ENCODE measurements at regions not wholly inside any gene's neighbourhood (a gene's known extent, or its start where the extent isn't known, plus 50 kb on each side); places are given as distances from the start of the nearest gene placed in this dataset.

DNA sequence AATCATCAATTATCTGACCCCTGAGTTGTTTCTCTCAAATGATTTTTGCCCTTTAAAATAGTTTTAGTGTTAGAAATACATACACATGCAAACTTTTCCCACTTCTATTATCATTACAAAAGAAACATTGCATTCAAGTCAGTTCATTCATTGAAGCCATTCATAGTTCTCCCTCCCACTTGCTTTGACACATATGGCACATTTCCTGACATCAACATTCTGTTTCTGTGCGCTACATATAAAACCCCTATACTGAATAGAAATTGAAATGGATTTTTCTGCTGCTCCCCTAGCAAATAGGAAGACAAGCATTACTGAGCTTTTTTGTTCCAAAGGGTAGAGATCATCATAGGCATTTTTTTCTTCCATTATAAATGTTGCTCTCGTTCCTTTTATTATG, 497.9 kb upstream of the PCDH10 start:
- Histone ChIP-seq H3K36me3 (ENCODE audit: control insufficient read depth, insufficient read depth, low read length) (no peaks in the 10 kb centered on the region), H3K4me3 (ENCODE audit: low read depth, low read length) (no peak overlapping the region), H3K27me3 (ENCODE audit: control insufficient read depth, insufficient read depth, low read length) (no peaks in the 10 kb centered on the region)
- TF ChIP-seq, protein P1, sequence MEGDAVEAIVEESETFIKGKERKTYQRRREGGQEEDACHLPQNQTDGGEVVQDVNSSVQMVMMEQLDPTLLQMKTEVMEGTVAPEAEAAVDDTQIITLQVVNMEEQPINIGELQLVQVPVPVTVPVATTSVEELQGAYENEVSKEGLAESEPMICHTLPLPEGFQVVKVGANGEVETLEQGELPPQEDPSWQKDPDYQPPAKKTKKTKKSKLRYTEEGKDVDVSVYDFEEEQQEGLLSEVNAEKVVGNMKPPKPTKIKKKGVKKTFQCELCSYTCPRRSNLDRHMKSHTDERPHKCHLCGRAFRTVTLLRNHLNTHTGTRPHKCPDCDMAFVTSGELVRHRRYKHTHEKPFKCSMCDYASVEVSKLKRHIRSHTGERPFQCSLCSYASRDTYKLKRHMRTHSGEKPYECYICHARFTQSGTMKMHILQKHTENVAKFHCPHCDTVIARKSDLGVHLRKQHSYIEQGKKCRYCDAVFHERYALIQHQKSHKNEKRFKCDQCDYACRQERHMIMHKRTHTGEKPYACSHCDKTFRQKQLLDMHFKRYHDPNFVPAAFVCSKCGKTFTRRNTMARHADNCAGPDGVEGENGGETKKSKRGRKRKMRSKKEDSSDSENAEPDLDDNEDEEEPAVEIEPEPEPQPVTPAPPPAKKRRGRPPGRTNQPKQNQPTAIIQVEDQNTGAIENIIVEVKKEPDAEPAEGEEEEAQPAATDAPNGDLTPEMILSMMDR (IDR thresholded peaks at IDR 0.05; ENCODE audit: insufficient read depth, low read depth, low read length): no peak
- ChIA-PET CTCF (no interaction called here), POLR2A (no interaction called here)
- DNase-seq (ENCODE audit: low read depth): no peak

DNA sequence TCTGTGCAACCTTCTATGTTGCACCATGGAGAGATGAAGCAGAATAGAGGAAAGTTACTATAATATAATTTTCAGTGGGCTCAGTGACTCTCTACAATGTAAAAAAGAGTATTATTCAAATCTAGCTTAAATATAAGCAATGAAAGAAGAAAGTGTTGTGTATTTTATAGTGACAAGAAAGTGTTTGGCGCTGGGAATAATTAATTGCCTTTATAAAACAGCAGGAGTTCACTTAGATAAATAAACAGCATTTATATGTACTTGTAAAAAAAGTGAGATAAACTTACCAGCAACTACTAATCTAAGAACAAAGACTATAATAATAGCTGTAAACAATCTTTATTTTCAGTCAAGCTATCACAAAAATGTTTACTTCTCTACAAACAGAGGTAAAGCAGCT, 488.9 kb upstream of the PCDH10 start:
- Histone ChIP-seq H3K36me3 (ENCODE audit: control insufficient read depth, insufficient read depth, low read length) (no peaks in the 10 kb centered on the region), H3K27me3 (ENCODE audit: control insufficient read depth, insufficient read depth, low read length) (no peaks in the 10 kb centered on the region), H3K4me3 (ENCODE audit: low read depth, low read length) (no peak overlapping the region)
- ChIA-PET POLR2A (no interaction called here), CTCF (no interaction called here)
- DNase-seq (ENCODE audit: low read depth): no peak
- TF ChIP-seq, protein P1 (IDR thresholded peaks at IDR 0.05; ENCODE audit: insufficient read depth, low read depth, low read length): no peak

DNA sequence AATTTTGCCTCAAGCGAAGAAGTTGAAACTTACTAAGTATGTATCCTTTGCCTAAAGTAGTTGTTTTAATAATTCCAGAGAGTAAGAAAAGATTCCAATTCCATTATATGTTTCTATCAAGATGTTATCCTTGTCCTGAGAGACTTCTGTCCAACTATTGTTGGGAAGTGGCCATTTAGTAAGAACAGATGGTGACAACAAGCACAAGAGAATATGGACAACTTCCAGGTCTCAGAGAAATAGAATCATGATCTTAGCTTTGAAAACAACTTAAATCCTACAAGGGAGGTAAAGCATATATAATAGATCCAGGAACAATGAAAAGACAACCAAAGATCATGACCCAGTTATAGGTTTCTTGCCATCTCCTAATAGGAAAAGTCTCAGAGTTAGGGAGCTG, 486.6 kb upstream of the PCDH10 start:
- TF ChIP-seq, protein P1 (IDR thresholded peaks at IDR 0.05; ENCODE audit: insufficient read depth, low read depth, low read length): no peak
- DNase-seq (ENCODE audit: low read depth): no peak
- Histone ChIP-seq H3K4me3 (ENCODE audit: low read depth, low read length) (no peak overlapping the region), H3K36me3 (ENCODE audit: control insufficient read depth, insufficient read depth, low read length) (no peaks in the 10 kb centered on the region), H3K27me3 (ENCODE audit: control insufficient read depth, insufficient read depth, low read length) (no peaks in the 10 kb centered on the region)
- ChIA-PET POLR2A (no interaction called here), CTCF (no interaction called here)

DNA sequence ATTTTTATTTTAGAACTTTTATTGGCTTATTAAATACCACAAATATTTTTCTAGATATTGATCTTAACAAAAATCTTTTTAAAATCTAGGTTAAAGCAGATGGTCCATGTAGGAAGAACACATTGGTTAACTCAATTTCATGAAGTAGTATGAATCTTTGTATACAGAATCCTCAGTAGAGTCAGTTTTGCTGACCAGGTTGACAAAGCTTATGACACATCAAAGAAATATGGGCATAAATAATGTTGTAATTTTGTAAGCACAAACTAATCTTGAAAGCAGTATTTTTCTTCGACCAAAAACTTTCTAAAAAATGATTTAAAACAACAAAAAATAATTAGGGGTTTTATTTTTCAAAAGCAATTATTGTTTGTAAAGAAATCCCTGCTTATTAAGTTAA, 479.3 kb upstream of the PCDH10 start:
- ChIA-PET POLR2A (no interaction called here), CTCF (no interaction called here)
- no peak for DNase-seq (ENCODE audit: low read depth)
- Histone ChIP-seq H3K36me3 (ENCODE audit: control insufficient read depth, insufficient read depth, low read length) (no peaks in the 10 kb centered on the region), H3K27me3 (ENCODE audit: control insufficient read depth, insufficient read depth, low read length) (no peaks in the 10 kb centered on the region), H3K4me3 (ENCODE audit: low read depth, low read length) (no peak overlapping the region)
- TF ChIP-seq, protein P1 (IDR thresholded peaks at IDR 0.05; ENCODE audit: insufficient read depth, low read depth, low read length): no peak

DNA sequence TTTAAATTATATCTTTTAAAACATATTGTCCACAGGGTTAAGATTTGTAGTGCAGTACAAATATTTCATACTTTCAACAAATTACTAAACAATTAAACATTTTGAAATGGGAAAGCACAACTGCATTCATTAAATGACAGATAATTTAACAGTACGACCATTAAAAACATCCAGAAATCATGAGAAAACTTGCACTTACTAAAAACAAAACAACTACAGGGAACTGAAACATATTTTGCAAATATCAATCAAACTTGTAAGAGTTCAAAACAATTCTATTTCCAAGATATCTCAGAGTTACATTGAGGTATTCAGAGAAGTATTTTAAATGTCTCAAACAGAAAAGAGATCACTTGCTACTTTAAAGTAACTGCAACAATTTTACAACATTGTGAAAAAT, 478.5 kb upstream of the PCDH10 start:
- Histone ChIP-seq H3K27me3 (ENCODE audit: control insufficient read depth, insufficient read depth, low read length) (no peaks in the 10 kb centered on the region), H3K4me3 (ENCODE audit: low read depth, low read length) (no peak overlapping the region), H3K36me3 (ENCODE audit: control insufficient read depth, insufficient read depth, low read length) (no peaks in the 10 kb centered on the region)
- no peak for DNase-seq (ENCODE audit: low read depth)
- CTCF ChIA-PET: no interaction called here
- TF ChIP-seq, protein P1 (IDR thresholded peaks at IDR 0.05; ENCODE audit: insufficient read depth, low read depth, low read length): no peak
- POLR2A ChIA-PET: no interaction called here
